Nephron progenitor cell (in vitro differentiated cells): ENCODE measurements at regions not wholly inside any gene's neighbourhood (a gene's known extent, or its start where the extent isn't known, plus 50 kb on each side); places are given as distances from the start of the nearest gene placed in this dataset.
A peak's percentile ranks its signal among the peaks of the same experiment; 100 is the strongest.
"Not testable (repeated sequence)": the region's sequence is repeated elsewhere in the genome, so short reads cannot be mapped to it uniquely, and the experiment has no call there.

Experiments used
- DNase-seq: peaks from one replicate; pipeline ENCODE4 v3.0.0; 2021
- H3K27ac Mint-ChIP-seq: 2 replicates; pipeline ENCODE4 v1.8.0; 2021; ENCODE audit warnings: mild to moderate bottlenecking, moderate library complexity, mixed read lengths
- H3K27me3 Mint-ChIP-seq: 2 replicates; pipeline ENCODE4 v1.8.0; 2021; ENCODE audit warnings: mild to moderate bottlenecking, low read depth, mixed read lengths; ENCODE audit not compliant: poor library complexity
- H3K36me3 Mint-ChIP-seq: 2 replicates; pipeline ENCODE4 v1.8.0; 2021; ENCODE audit warnings: low read depth, mixed read lengths
- H3K4me1 Mint-ChIP-seq: 2 replicates; pipeline ENCODE4 v1.8.0; 2021; ENCODE audit warnings: mixed read lengths
- H3K4me3 Mint-ChIP-seq: 2 replicates; pipeline ENCODE4 v1.8.0; 2021; ENCODE audit warnings: mild to moderate bottlenecking, moderate library complexity, mixed read lengths
- H3K9me3 Mint-ChIP-seq: 2 replicates; pipeline ENCODE4 v1.8.0; 2021; ENCODE audit warnings: mild to moderate bottlenecking, moderate library complexity, mixed read lengths
- CTCF ChIP-seq: fragments of 200-600 bp; sonication (generic); IDR thresholded peaks from 2 replicates; pipeline ENCODE4 v1.5.0; 2021; ENCODE audit warnings: antibody characterized with exemption

- DNase-seq, result peak; percentile 34
- Mint-ChIP-seq H3K27me3 (no peaks in the 10 kb centered on the region), H3K9me3 (peaks cover 32% of the 10 kb centered on the region), H3K4me3 (no peak overlapping the region), H3K36me3 (no peaks in the 10 kb centered on the region), H3K4me1 (no peaks in the 10 kb centered on the region), H3K27ac (no peak overlapping the region)
- peak; percentile 45 for TF ChIP-seq CTCF
Measured at GRCh38 chr7:23938937-23939552, 229.0 kb downstream of the STK31 start.

GRCh38 chr7:23939747-23940146, 229.7 kb downstream of the STK31 start:
- DNase-seq, H3K36me3 Mint-ChIP-seq, H3K27me3 Mint-ChIP-seq, H3K27ac Mint-ChIP-seq, H3K4me1 Mint-ChIP-seq, H3K4me3 Mint-ChIP-seq: not testable (repeated sequence)
- peaks cover 31% of the 10 kb centered on the region for H3K9me3 Mint-ChIP-seq

- Mint-ChIP-seq H3K27me3 (no peaks in the 10 kb centered on the region), H3K36me3 (peaks cover 8% of the 10 kb centered on the region), H3K4me1 (no peaks in the 10 kb centered on the region), H3K27ac (no peak overlapping the region), H3K4me3 (no peak overlapping the region), H3K9me3 (peaks cover 33% of the 10 kb centered on the region)
- no peak for TF ChIP-seq CTCF
- no peak for DNase-seq
Measured at GRCh38 chr7:23941551-23941950, 231.5 kb downstream of the STK31 start.

GRCh38 chr7:23942032-23942431, 232.0 kb downstream of the STK31 start:
- no peaks in the 10 kb centered on the region for H3K27me3 Mint-ChIP-seq
- TF ChIP-seq CTCF, result no peak
- peaks cover 36% of the 10 kb centered on the region for H3K9me3 Mint-ChIP-seq
- H3K36me3 Mint-ChIP-seq, result peaks cover 13% of the 10 kb centered on the region
- no peaks in the 10 kb centered on the region for H3K4me1 Mint-ChIP-seq
- DNase-seq, result no peak
- no peak overlapping the region for H3K27ac Mint-ChIP-seq
- no peak overlapping the region for H3K4me3 Mint-ChIP-seq

GRCh38 chr7:23944131-23944530, 234.1 kb downstream of the STK31 start:
- TF ChIP-seq CTCF, result no peak
- H3K27me3 Mint-ChIP-seq, result no peaks in the 10 kb centered on the region
- no peak for DNase-seq

GRCh38 chr7:23945472-23945871, 235.5 kb downstream of the STK31 start:
- H3K9me3 Mint-ChIP-seq, result peaks cover 53% of the 10 kb centered on the region
- H3K27ac Mint-ChIP-seq, result no peak overlapping the region
- no peak overlapping the region for H3K4me3 Mint-ChIP-seq
- no peaks in the 10 kb centered on the region for H3K27me3 Mint-ChIP-seq
- TF ChIP-seq CTCF, result no peak
- H3K36me3 Mint-ChIP-seq, result peaks cover 14% of the 10 kb centered on the region
- no peak for DNase-seq
- no peaks in the 10 kb centered on the region for H3K4me1 Mint-ChIP-seq

More at GRCh38 chr7:23944131-23944530, 234.1 kb downstream of the STK31 start:
- H3K9me3 Mint-ChIP-seq, result peaks cover 42% of the 10 kb centered on the region
- H3K4me3 Mint-ChIP-seq, result no peak overlapping the region
- H3K36me3 Mint-ChIP-seq, result peaks cover 14% of the 10 kb centered on the region
- no peaks in the 10 kb centered on the region for H3K4me1 Mint-ChIP-seq
- H3K27ac Mint-ChIP-seq, result no peak overlapping the region
